ENCODE measurements at regions not wholly inside any gene's neighbourhood (a gene's known extent, or its start where the extent isn't known, plus 50 kb on each side); places are given as distances from the start of the nearest gene placed in this dataset.

DNA sequence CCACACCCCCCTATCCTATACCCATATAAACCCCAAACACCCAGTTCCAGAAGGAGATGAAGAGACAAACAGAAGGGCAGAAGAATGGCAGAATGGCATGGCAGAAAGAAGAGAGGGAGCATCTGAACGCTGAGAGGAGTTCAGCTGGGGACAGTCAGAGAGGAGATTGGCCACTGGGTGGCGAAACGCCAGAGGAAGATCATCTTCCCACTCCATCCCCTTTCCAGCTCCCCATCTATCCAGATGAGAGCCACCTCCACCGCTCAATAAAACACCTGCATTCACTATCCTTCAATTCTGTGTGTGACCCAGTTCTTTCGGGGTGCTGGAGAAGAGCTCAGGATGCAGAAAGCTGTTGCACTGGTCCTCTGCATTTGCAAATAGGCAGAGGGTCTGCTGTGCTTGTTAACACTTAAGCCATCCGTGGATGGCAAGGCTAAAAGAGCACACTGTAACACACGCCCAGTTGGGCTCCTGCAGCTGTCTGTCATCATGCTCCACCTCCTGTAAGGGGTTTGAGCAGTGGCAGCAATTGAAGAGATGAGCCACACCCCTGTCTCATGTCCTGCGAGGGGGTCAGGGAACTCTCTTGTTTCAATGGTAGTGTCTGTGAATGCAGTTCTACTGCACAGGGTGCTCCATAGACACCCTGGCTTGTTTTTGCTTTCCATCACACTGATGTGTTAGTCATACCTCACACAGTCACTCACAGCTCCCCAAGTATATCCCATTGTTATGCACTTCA lies 1034.8 kb upstream of the RBFOX1 start:
- no peaks in the 10 kb centered on the region for H3K27me3 ChIP-seq
- no peak for TF ChIP-seq POLR2A (IDR thresholded peaks at IDR 0.05)
- TF ChIP-seq, protein P1, sequence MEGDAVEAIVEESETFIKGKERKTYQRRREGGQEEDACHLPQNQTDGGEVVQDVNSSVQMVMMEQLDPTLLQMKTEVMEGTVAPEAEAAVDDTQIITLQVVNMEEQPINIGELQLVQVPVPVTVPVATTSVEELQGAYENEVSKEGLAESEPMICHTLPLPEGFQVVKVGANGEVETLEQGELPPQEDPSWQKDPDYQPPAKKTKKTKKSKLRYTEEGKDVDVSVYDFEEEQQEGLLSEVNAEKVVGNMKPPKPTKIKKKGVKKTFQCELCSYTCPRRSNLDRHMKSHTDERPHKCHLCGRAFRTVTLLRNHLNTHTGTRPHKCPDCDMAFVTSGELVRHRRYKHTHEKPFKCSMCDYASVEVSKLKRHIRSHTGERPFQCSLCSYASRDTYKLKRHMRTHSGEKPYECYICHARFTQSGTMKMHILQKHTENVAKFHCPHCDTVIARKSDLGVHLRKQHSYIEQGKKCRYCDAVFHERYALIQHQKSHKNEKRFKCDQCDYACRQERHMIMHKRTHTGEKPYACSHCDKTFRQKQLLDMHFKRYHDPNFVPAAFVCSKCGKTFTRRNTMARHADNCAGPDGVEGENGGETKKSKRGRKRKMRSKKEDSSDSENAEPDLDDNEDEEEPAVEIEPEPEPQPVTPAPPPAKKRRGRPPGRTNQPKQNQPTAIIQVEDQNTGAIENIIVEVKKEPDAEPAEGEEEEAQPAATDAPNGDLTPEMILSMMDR (IDR thresholded peaks at IDR 0.05): no peak
- H3K4me3 ChIP-seq: no peak overlapping the region
- no peak overlapping the region for H3K27ac ChIP-seq
- ATAC-seq (no peak), DNase-seq (no peak)
- peaks cover 0 to 16% (median 3%) of the 10 kb centered on the region in 12 donors for H3K9me3 ChIP-seq
- no peaks in the 10 kb centered on the region for H3K36me3 ChIP-seq
- no peaks in the 10 kb centered on the region for H3K4me1 ChIP-seq
- 65 to 78% (median 68%) methylated on average over 7 to 8 of the region's 8 CpGs for WGBS, 4 donors
- intact Hi-C loops (cut with DNase I): no loop called here

DNA sequence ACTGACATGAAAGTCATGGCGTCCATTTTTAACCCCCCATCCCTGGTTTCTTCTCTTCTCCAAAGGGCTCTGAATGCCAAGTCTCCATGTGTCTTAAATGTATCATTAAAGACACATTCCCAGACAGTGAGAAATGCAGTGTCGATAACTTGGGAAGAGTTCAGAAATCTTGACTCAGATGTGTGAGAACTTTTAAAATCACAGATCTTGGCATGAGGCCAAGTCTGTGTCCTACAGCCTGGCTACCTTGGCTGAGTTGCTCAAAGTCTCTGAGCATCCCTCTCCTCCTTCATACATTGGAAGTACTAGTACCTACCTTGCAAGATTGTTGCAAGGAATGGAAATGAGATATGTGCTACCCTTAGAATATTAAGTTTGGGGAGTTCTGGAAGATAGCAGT lies 1046.5 kb upstream of the RBFOX1 start:
- intact Hi-C loops (cut with DNase I): no loop called here
- no peak for ATAC-seq
- WGBS, 4 donors: 71 to 88% (median 76%) methylated on average over 2 of the region's 2 CpGs
- Histone ChIP-seq H3K36me3 (no peaks in the 10 kb centered on the region), H3K4me3 (no peak overlapping the region), H3K27ac (no peak overlapping the region), H3K9me3 (peaks cover 0 to 5% (median 0%) of the 10 kb centered on the region in 12 donors), H3K27me3 (no peaks in the 10 kb centered on the region), H3K4me1 (no peaks in the 10 kb centered on the region)
- DNase-seq: no peak
- TF ChIP-seq, protein P1 (IDR thresholded peaks at IDR 0.05): no peak
- no peak for TF ChIP-seq POLR2A (IDR thresholded peaks at IDR 0.05)

DNA sequence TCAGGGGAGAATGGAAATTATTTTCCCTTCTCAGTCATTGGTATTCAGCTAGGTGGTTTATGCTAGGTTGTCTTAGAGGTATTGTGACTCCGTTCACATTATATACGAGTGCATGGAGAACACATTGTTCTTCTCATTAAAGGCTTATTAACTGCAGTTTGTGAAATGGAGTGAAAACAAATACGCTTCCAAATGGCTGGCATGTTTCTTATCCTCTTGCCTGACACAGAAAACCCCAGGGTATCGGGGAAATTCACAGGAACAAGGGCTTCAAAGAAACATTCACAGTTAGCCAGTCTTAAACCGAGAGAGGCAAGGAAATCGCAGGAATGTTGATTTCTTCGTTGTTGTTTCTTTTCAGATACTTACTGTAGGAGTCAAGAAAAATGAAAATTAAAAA lies 1047.9 kb upstream of the RBFOX1 start:
- Histone ChIP-seq H3K9me3 (peaks cover 0 to 5% (median 0%) of the 10 kb centered on the region in 12 donors), H3K27me3 (no peaks in the 10 kb centered on the region), H3K4me1 (no peaks in the 10 kb centered on the region), H3K36me3 (no peaks in the 10 kb centered on the region), H3K4me3 (no peak overlapping the region), H3K27ac (no peak overlapping the region)
- TF ChIP-seq, protein P1 (IDR thresholded peaks at IDR 0.05): no peak
- no peak for TF ChIP-seq POLR2A (IDR thresholded peaks at IDR 0.05)
- WGBS, 4 donors: 26 to 50% (median 29%) methylated on average over 7 of the region's 7 CpGs
- no peak for ATAC-seq
- intact Hi-C loops (cut with DNase I): no loop called here
- DNase-seq: no peak

DNA sequence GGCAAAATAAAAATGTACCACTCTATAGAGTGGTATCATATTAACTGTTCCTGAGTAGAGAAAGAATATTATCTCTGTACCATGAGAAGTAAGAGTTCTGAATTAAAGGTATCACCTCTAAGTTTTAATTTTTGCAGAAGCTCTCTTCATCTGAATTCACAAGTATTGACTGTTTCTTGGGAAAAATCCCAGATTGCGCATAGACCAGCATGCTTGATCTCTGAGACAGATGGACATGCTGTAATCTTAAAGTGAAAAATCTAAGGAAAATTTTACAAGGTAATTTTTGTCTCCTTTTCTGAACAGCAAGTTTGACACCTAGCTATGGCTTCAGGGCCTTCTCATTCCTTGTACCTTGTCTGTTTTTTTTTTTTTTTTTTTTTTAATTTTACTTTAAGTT lies 1050.7 kb upstream of the RBFOX1 start:
- ATAC-seq: no peak
- peaks cover 0 to 5% (median 0%) of the 10 kb centered on the region in 12 donors for H3K9me3 ChIP-seq

More for the DNA sequence above, 1050.7 kb upstream of the RBFOX1 start:
- Histone ChIP-seq H3K27me3 (no peaks in the 10 kb centered on the region), H3K27ac (no peak overlapping the region), H3K36me3 (no peaks in the 10 kb centered on the region), H3K4me3 (no peak overlapping the region), H3K4me1 (no peaks in the 10 kb centered on the region)
- no peak for DNase-seq
- no peak for TF ChIP-seq POLR2A (IDR thresholded peaks at IDR 0.05)
- TF ChIP-seq, protein P1 (IDR thresholded peaks at IDR 0.05): no peak
- 92 to 100% (median 95%) methylated on average over 1 of the region's 1 CpG for WGBS, 4 donors
- intact Hi-C loops (cut with DNase I): no loop called here

Data from heart left ventricle (tissue), 16 donors.